GM18870 (cell line): ENCODE measurements at regions not wholly inside any gene's neighbourhood (a gene's known extent, or its start where the extent isn't known, plus 50 kb on each side); places are given as distances from the start of the nearest gene placed in this dataset.
"Not testable (repeated sequence)": the region's sequence is repeated elsewhere in the genome, so short reads cannot be mapped to it uniquely, and the experiment has no call there.

Experiments used
- ATAC-seq: cut with Tn5 transposase; IDR thresholded peaks from one replicate; pipeline ENCODE4 v1.9.1; 2021; ENCODE audit warnings: moderate library complexity; ENCODE audit not compliant: unreplicated experiment

- no peak for ATAC-seq
These were observed 73.8 kb downstream of the C9orf50 start for GRCh38 chr9:129547063-129547462.

GRCh38 chr9:129545876-129546275, 75.0 kb downstream of the C9orf50 start:
- ATAC-seq: not testable (repeated sequence)

- no peak for ATAC-seq
These were observed 76.1 kb downstream of the C9orf50 start for GRCh38 chr9:129544761-129545160.

DNA sequence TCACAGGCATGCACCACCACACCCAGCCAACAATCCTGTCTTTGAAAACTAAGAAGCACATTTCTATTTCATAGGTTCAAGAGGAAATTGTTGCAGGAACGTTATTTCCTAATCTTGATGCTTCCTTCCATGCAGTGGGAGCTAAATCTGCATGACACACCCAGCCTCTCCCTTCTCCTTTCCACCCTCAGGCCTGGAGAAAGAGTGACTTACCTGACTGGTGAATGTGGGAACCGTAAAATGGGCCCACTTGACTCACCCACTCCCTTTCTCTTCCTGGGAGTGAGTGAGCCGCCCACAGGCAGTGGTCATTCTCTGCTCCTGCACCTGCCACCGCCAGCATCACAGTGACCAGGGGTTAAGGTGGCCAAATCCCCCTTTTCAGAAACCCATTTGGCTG, 78.2 kb downstream of the C9orf50 start:
- ATAC-seq: no peak

DNA sequence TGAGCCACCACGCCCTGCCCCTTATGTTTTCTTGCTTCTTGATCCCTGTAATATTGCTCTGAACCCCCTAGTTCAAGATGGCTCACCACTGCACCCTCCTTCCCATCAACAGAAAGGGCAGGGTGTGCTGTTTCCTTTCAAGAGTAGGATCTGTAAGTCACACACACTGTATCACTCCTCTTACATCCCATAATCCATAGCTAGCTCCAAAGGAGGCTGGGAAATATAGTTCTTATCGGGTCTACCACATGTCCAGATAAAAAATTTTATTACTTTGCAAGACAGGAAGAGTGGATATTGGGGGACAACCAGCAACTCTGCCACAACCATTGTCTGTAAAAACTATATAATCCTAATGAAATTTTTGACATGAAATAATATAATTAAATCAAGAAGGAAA, 79.6 kb downstream of the C9orf50 start:
- ATAC-seq: no peak

DNA sequence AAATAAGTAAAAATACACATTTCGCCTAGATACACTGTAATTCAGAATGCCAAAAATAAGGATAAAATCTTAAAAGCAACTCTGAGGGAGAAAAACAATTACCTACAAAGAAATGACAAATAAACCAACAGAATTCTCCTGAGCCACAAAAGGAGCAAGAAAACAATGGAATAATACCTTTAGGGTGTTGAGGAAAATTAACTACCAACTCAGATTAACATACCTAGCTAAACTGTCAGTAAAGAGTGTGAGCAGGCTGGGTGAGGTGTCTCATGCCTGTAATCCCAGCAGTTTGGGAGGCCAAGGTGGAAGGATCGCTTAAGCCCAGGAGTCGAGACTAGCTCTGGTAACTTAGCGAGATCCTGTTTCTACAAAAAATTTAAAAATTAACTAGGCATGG, 81.5 kb downstream of the C9orf50 start:
- ATAC-seq: no peak

DNA sequence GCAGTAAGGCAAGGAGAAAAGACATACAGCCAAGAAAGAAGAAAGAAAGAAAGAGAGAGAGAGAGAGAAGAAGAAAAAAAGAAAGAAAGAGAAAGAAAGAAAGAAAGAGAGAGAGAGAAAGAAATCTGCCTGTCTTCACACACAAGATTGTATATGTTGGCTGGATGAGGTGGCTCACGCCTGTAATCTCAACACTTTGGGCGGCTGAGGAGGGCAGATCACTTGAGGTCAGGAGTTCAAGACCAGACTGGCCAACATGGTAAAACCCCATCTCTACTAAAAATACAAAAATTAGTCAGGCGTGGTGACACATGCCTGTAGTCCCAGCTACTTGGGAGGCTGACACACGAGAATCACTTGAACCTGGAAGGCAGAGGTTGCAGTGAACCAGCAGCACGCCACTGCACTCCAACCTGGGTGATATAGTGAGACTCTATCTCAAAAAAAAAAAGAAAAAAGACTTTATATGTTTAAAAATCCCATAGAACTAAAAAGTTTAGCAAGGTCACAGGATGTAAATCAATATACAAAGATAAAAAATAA, 89.0 kb downstream of the C9orf50 start:
- not testable (repeated sequence) for ATAC-seq

DNA sequence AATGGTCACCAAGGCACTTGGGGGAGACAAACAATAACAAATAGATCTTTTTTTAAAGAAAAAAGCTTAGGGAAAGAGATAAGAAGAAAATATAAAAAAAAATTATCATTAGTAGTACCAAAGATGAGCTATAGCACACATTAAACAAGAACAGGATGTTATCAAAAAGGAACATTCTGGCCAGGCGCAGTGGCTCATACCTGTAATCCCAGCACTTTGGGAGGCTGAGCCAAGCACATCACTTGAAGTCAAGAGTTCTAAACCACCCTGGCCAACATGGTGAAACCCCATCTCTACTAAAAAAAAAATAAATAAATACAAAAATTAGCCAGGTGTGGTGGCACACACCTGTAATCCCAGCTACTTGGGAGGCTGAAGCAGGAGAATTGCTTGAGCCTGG, 92.9 kb downstream of the C9orf50 start:
- not testable (repeated sequence) for ATAC-seq

- ATAC-seq: no peak
These were observed 95.2 kb downstream of the C9orf50 start for GRCh38 chr9:129525656-129526196.

- no peak for ATAC-seq
These were observed 96.2 kb downstream of the C9orf50 start for GRCh38 chr9:129524582-129525270.

- ATAC-seq: no peak
These were observed 96.8 kb downstream of the C9orf50 start for GRCh38 chr9:129523943-129524581.

DNA sequence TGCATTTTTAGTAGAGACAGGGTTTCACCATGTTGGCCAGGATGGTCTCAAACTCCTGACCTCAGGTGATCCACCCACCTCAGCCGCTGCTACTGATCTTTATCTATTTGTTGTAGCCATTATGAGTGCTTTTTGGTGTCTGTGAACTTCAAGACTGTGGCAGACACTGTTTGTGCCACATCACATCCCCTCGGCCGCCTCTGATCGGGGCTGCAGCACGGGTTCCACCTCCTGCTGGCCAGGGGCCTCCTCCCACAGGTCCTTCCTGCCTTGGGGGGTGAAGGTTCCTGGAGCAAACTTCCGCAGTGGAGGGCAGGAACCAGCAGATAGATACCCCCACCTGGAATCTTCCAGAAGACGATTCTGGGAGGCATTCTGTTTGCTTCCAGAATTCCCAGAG, 98.5 kb downstream of the C9orf50 start:
- ATAC-seq: no peak

GRCh38 chr9:129520082-129520481, 100.8 kb downstream of the C9orf50 start:
- no peak for ATAC-seq

DNA sequence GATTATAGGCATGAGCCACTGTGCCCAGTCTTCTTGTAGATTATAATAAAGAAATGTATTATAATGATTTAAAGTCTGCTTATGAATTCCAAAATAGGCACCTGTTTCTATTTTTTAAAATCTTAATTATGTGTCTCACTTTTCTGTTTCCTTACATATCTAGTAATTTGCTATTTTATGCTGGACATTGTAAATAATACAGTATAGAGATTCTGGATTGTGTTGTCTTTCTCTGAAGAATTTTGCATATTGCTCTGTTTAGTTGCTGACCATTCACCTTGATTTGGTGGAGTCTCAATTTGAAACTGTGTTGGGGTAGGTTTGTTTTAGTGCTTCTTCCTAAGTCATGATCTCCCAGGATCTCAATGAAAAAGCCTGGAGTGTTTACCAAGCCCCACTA, 102.8 kb downstream of the C9orf50 start:
- ATAC-seq: no peak

DNA sequence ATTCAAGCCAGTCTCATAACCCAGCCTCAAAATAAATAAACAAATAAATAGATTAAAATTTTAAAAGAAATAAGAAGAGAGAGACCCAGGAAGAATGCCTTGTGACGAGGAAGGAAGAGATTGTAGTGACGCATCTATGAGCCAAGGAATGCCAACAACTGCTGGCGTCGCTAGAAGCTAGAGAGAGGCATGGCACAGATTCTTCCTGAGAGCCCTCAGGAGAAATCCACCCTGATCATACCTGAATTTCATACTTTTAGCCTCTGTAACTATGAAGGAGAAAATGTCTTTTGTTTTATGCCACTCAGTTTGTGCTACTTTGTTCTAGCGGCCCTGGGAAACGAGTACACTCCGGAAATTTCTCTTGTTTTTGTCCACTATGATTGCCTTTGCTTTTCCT, 103.9 kb downstream of the C9orf50 start:
- no peak for ATAC-seq

DNA sequence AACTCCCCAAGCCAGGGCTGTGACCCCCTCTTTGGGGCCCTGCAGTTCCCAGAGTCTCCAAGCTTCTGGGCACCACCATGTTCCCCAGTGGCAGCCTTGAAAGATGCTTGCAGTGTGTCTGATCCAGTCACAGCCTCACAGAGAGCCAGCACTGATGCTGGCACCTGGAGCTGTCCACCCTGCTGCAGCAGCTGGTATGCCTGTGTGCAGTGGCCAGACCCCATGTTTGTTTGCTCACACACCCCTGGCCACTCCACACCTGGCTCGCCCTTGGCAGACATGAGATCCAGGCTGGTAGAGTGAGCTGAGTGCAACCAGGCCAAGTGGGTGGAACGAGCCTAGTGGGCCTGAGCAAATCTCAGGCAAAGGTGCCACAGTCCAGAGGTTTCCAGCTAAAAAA, 106.0 kb downstream of the C9orf50 start:
- no peak for ATAC-seq

GRCh38 chr9:129514497-129514867, 106.4 kb downstream of the C9orf50 start:
- ATAC-seq: no peak

GRCh38 chr9:129513856-129514496, 106.9 kb downstream of the C9orf50 start:
- ATAC-seq: no peak

- no peak for ATAC-seq
These were observed 107.6 kb downstream of the C9orf50 start for GRCh38 chr9:129513282-129513681.

DNA sequence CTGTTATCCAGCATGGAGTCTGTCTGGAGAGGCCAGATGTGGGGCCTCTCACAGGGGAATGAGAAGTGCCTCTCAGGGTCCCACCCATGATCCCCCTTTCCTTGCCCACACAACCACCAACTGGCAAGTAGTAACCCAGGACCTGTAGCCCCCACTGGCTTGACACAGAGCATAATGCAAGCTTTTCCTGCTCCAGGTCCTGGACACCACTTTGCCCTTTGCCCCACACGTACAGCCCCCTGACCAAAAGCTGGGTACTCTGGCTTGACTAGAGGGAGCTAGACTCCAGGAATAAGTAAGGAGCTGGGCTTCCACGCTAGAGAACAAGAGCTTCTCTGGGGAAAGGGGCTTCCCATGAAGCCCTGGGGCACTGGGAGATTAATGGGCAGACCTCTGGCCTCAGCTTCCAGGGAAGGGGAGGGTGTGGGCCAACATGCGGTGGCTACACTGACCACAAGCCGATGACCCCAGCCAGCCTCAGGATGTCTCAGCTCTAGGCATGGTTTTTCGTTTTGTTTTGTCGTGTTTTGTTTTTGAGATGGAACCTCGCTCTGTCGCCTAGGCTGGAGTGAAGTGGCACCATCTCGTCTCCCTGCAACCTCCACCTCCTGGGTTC, 109.5 kb downstream of the C9orf50 start:
- no peak for ATAC-seq

GRCh38 chr9:129509533-129509928, 111.4 kb downstream of the C9orf50 start:
- ATAC-seq: no peak
